ENCODE measurements at regions not wholly inside any gene's neighbourhood (a gene's known extent, or its start where the extent isn't known, plus 50 kb on each side); places are given as distances from the start of the nearest gene placed in this dataset.

GRCh38 chr10:3896161-3896560 is 111.2 kb upstream of the KLF6 start:
- intact Hi-C loops (cut with DNase I): no loop called here
- TF ChIP-seq, protein P1, sequence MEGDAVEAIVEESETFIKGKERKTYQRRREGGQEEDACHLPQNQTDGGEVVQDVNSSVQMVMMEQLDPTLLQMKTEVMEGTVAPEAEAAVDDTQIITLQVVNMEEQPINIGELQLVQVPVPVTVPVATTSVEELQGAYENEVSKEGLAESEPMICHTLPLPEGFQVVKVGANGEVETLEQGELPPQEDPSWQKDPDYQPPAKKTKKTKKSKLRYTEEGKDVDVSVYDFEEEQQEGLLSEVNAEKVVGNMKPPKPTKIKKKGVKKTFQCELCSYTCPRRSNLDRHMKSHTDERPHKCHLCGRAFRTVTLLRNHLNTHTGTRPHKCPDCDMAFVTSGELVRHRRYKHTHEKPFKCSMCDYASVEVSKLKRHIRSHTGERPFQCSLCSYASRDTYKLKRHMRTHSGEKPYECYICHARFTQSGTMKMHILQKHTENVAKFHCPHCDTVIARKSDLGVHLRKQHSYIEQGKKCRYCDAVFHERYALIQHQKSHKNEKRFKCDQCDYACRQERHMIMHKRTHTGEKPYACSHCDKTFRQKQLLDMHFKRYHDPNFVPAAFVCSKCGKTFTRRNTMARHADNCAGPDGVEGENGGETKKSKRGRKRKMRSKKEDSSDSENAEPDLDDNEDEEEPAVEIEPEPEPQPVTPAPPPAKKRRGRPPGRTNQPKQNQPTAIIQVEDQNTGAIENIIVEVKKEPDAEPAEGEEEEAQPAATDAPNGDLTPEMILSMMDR (IDR thresholded peaks at IDR 0.05): no peak
- no peak overlapping the region for H3K4me3 ChIP-seq
- H3K36me3 ChIP-seq: no peaks in the 10 kb centered on the region
- FAIRE-seq: no peak
- 86 to 89% methylated on average over 8 of the region's 8 CpGs for WGBS, 2 donors
- H3K27me3 ChIP-seq: no peaks in the 10 kb centered on the region
- no peak for DNase-seq
- H3K9me3 ChIP-seq: no peaks in the 10 kb centered on the region
- no peak for ATAC-seq
- peaks cover 0 to 4% (median 0%) of the 10 kb centered on the region in 3 donors for H3K4me1 ChIP-seq
- H3K27ac ChIP-seq: no peak overlapping the region

DNA sequence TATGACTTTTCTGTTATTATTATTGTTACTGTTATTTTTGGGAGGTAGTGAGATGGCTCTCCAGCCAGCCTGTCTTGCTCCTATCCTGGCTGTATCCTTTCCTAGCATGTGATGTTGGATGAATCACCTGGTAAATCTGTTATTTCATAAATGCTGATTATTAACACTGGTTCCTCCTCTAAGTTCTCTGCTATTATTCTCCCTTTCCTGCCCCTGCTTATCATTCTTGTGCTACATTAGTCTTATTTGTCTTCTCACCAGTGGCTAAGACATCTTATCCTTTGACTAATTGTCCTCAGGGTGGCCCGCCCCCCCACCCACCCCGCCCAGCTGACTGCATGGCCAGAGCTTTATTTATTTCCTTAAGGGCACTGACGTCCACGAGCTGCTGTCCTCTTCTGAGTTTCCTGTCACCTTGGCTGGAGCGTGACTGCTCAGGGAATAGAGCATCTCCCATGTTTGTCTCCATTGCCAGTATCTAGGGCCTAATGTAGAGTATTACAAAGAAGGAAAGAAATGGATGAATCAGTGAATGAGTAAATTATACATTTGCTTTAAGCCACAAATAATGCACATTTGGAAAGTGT is 110.1 kb upstream of the KLF6 start:
- intact Hi-C loops (cut with DNase I): no loop called here
- Histone ChIP-seq H3K4me3 (no peak overlapping the region), H3K9me3 (no peaks in the 10 kb centered on the region), H3K27me3 (no peaks in the 10 kb centered on the region), H3K36me3 (no peaks in the 10 kb centered on the region), H3K27ac (peak overlapping the region in 1 of 4 donors; percentile 4), H3K4me1 (peaks cover 0 to 4% (median 0%) of the 10 kb centered on the region in 3 donors)
- ATAC-seq: peak in 3 of 4 donors; percentile 22 to 48 (median 32)
- FAIRE-seq: no peak
- DNase-seq: no peak
- WGBS, 2 donors: 65 to 73% methylated on average over 5 of the region's 5 CpGs
- TF ChIP-seq, protein P1 (IDR thresholded peaks at IDR 0.05): no peak

GRCh38 chr10:3893901-3894563 is 109.0 kb upstream of the KLF6 start:
- intact Hi-C loops (cut with DNase I): no loop called here
- DNase-seq (no peak), FAIRE-seq (no peak), ATAC-seq (no peak)
- TF ChIP-seq, protein P1 (IDR thresholded peaks at IDR 0.05): no peak
- H3K4me3 ChIP-seq: no peak overlapping the region
- H3K9me3 ChIP-seq: no peaks in the 10 kb centered on the region
- H3K36me3 ChIP-seq: no peaks in the 10 kb centered on the region
- H3K4me1 ChIP-seq: peaks cover 0 to 9% (median 0%) of the 10 kb centered on the region in 3 donors
- no peak overlapping the region for H3K27ac ChIP-seq
- no peaks in the 10 kb centered on the region for H3K27me3 ChIP-seq
- 86 to 88% methylated on average over 10 of the region's 10 CpGs for WGBS, 2 donors

DNA sequence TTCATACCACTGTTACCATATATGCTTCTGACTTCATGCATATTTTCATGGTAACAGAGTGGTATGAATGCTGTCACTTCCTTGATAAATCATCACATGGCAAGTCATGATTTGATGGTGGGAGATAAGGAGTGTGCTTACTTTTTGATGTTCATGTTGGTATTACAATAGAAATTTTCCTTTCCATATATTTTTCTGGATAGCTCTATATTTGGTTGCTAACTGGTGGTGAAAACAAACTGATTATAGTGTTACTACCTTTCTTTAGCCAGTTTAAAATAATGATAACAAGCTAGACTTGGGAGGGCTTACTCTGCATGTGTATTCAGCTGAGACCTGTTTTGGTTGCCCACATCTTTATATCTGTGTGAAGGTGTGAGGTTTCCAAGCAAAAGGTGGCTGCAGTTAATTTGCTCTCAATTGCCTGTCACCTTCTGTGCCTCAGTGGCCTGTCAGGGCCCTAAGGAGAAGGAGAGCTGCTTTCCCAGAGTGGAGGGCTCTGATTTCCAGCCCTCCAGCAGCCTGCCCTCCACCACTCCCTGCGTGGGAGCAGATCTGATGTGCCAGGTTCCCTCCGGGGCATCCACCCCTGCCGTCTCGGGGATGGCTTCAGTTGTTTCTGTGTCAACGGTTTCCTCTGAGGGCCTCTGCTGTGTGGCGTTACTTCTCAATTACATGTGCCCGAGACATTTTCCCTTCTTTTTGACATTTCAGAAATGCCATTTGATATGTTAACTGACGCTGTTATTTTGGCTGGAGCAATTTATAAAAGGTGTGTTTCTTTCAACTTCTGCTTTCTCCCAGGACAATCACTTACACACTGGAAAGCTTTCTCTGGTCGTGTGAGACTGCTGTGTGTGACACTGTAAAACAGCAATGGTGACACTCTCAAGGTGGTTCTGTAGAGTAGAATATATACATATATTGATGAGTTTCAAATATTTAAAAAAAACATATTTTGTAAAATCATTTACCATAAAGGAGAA is 107.7 kb upstream of the KLF6 start:
- TF ChIP-seq, protein P1 (IDR thresholded peaks at IDR 0.05): no peak
- no peaks in the 10 kb centered on the region for H3K9me3 ChIP-seq
- no peak for FAIRE-seq
- intact Hi-C loops (cut with DNase I): no loop called here
- H3K4me3 ChIP-seq: no peak overlapping the region
- ATAC-seq: no peak
- H3K36me3 ChIP-seq: no peaks in the 10 kb centered on the region
- peaks cover 1 to 12% (median 2%) of the 10 kb centered on the region in 3 donors for H3K4me1 ChIP-seq
- H3K27me3 ChIP-seq: no peaks in the 10 kb centered on the region
- no peak overlapping the region for H3K27ac ChIP-seq
- no peak for DNase-seq
- WGBS, 2 donors: 64 to 66% methylated on average over 9 of the region's 9 CpGs

Data from pancreas (tissue), 10 donors.